ENCODE measurements at regions not wholly inside any gene's neighbourhood (a gene's known extent, or its start where the extent isn't known, plus 50 kb on each side); places are given as distances from the start of the nearest gene placed in this dataset.

DNA sequence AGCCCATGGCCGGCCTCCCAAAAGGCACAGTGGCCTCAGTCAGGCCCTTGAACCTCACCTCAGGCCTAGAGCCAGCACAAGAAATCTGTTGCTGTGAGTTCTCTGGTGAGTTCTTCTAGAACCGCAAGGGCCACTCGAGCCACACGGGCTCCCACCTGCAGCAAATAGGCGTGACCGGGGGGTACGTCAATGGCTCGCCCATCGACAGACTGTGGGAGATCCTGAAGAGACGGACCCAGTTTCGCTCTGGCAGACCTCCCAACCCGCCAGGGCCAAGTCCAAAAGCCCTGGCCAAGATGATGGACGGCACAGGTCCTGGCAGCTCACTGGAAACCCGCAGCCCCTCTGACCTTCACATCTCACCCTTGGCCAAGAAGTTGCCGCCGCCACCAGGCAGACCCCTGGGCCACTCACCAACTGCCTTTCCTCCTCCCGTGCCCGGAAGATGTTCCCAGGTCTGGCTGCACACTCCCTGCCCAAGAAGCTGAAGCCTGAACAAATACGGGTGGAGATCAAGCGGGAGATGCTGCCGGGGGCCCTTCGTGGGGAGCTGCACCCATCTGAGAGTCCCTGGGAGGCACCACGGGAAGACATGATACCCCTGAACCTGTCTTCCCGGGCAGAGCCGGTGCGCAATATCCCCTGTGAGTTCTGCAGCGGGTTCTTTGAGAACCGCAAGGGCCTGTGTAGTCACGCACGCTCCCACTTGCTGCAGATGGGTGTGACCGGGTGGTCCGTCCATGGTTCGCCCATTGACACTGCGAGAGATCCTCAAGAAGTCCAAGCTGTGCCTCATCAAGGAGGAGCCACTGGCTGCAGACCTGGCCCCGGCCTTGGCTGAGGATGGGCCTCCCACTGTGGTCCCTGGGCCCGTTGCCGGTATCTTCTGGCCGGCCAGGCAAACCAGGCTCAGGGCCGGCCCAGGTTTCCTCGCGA, 544.2 kb upstream of the CCDC179 start:
- TF ChIP-seq, protein P1, sequence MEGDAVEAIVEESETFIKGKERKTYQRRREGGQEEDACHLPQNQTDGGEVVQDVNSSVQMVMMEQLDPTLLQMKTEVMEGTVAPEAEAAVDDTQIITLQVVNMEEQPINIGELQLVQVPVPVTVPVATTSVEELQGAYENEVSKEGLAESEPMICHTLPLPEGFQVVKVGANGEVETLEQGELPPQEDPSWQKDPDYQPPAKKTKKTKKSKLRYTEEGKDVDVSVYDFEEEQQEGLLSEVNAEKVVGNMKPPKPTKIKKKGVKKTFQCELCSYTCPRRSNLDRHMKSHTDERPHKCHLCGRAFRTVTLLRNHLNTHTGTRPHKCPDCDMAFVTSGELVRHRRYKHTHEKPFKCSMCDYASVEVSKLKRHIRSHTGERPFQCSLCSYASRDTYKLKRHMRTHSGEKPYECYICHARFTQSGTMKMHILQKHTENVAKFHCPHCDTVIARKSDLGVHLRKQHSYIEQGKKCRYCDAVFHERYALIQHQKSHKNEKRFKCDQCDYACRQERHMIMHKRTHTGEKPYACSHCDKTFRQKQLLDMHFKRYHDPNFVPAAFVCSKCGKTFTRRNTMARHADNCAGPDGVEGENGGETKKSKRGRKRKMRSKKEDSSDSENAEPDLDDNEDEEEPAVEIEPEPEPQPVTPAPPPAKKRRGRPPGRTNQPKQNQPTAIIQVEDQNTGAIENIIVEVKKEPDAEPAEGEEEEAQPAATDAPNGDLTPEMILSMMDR (IDR thresholded peaks at IDR 0.05; ENCODE audit: low read length): no peak
- TF ChIP-seq EZH2 (optimal IDR thresholded peaks at IDR 0.05; ENCODE audit: low read depth, low read length): no peak

All from MM.1S (cell line).